Activated T-cell treated with anti-CD3 and anti-CD28 coated beads for 24 hours (primary cell): ENCODE measurements at regions not wholly inside any gene's neighbourhood (a gene's known extent, or its start where the extent isn't known, plus 50 kb on each side); places are given as distances from the start of the nearest gene placed in this dataset.
"Not testable (repeated sequence)": the region's sequence is repeated elsewhere in the genome, so short reads cannot be mapped to it uniquely, and the experiment has no call there.

Experiments
- DNase-seq: peaks from one replicate; pipeline ENCODE4 v3.0.0-alpha.2; 2020; ENCODE audit warnings: low read depth

GRCh38 chr1:93773049-93773838 lies 91.6 kb upstream of the BCAR3 start:
- DNase-seq: no peak

GRCh38 chr1:93771843-93772242 lies 90.2 kb upstream of the BCAR3 start:
- DNase-seq: no peak

- DNase-seq: no peak
Observed at GRCh38 chr1:93770640-93771039, 89.0 kb upstream of the BCAR3 start.

- no peak for DNase-seq
Observed at GRCh38 chr1:93769777-93770176, 88.1 kb upstream of the BCAR3 start.

- DNase-seq: no peak
Observed at GRCh38 chr1:93768380-93768863, 86.8 kb upstream of the BCAR3 start.

- DNase-seq: no peak
Observed at GRCh38 chr1:93766451-93766850, 84.8 kb upstream of the BCAR3 start.

- DNase-seq: no peak
Observed at GRCh38 chr1:93765099-93765498, 83.5 kb upstream of the BCAR3 start.

GRCh38 chr1:93764366-93764750 lies 82.7 kb upstream of the BCAR3 start:
- DNase-seq: no peak

- DNase-seq: no peak
Observed at GRCh38 chr1:93763704-93764365, 82.2 kb upstream of the BCAR3 start.

GRCh38 chr1:93758842-93759515 lies 77.3 kb upstream of the BCAR3 start:
- DNase-seq: no peak

GRCh38 chr1:93757256-93758036 lies 75.8 kb upstream of the BCAR3 start:
- DNase-seq: no peak

GRCh38 chr1:93756657-93757056 lies 75.0 kb upstream of the BCAR3 start:
- DNase-seq: no peak

GRCh38 chr1:93755251-93755715 lies 73.6 kb upstream of the BCAR3 start:
- DNase-seq: not testable (repeated sequence)

GRCh38 chr1:93753791-93754763 lies 72.4 kb upstream of the BCAR3 start:
- DNase-seq: no peak

- DNase-seq: no peak
Observed at GRCh38 chr1:93751377-93752250, 70.0 kb upstream of the BCAR3 start.

- no peak for DNase-seq
Observed at GRCh38 chr1:93750955-93751354, 69.3 kb upstream of the BCAR3 start.

GRCh38 chr1:93749894-93750301 lies 68.3 kb upstream of the BCAR3 start:
- DNase-seq: no peak

- no peak for DNase-seq
Observed at GRCh38 chr1:93749487-93749886, 67.8 kb upstream of the BCAR3 start.

- no peak for DNase-seq
Observed at GRCh38 chr1:93746021-93746812, 64.6 kb upstream of the BCAR3 start.
